ENCODE measurements at regions not wholly inside any gene's neighbourhood (a gene's known extent, or its start where the extent isn't known, plus 50 kb on each side); places are given as distances from the start of the nearest gene placed in this dataset.

DNA sequence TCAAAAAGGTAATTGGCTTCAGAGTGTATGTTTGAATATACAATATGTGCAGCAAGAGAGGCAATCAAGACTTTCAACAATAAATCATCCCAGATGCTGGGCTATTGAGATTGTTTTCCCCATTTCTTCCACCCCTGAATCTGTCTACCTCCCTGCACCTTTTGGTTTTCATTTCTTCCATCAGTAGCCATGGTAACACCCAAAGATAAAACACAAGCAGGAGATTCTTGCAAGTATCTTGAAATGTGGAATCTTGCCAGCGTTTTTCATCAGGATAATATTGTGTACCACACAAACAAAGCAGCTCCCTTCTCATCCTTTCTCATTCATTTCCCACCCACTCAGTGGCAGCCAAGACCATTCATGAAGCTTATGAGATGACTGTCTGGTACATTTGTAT, 73.0 kb upstream of the NRSN1 start:
- TF ChIP-seq, protein P1, sequence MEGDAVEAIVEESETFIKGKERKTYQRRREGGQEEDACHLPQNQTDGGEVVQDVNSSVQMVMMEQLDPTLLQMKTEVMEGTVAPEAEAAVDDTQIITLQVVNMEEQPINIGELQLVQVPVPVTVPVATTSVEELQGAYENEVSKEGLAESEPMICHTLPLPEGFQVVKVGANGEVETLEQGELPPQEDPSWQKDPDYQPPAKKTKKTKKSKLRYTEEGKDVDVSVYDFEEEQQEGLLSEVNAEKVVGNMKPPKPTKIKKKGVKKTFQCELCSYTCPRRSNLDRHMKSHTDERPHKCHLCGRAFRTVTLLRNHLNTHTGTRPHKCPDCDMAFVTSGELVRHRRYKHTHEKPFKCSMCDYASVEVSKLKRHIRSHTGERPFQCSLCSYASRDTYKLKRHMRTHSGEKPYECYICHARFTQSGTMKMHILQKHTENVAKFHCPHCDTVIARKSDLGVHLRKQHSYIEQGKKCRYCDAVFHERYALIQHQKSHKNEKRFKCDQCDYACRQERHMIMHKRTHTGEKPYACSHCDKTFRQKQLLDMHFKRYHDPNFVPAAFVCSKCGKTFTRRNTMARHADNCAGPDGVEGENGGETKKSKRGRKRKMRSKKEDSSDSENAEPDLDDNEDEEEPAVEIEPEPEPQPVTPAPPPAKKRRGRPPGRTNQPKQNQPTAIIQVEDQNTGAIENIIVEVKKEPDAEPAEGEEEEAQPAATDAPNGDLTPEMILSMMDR (IDR thresholded peaks at IDR 0.05), result no peak
- TF ChIP-seq POLR2A (IDR thresholded peaks at IDR 0.05) (no peak), POLR2AphosphoS5 (IDR thresholded peaks at IDR 0.05) (no peak)

Measured in transverse colon (tissue), 4 donors.